NOMO-1 treated with dmso at 0.1 percent for 144 hours (cell line): ENCODE measurements at regions not wholly inside any gene's neighbourhood (a gene's known extent, or its start where the extent isn't known, plus 50 kb on each side); places are given as distances from the start of the nearest gene placed in this dataset.
"Not testable (repeated sequence)": the region's sequence is repeated elsewhere in the genome, so short reads cannot be mapped to it uniquely, and the experiment has no call there.

Experiments used
- DNase-seq: peaks from one replicate; lab custom pipeline; 2025; ENCODE audit not compliant: unreplicated experiment; lab: John Stamatoyannopoulos, UW

DNA sequence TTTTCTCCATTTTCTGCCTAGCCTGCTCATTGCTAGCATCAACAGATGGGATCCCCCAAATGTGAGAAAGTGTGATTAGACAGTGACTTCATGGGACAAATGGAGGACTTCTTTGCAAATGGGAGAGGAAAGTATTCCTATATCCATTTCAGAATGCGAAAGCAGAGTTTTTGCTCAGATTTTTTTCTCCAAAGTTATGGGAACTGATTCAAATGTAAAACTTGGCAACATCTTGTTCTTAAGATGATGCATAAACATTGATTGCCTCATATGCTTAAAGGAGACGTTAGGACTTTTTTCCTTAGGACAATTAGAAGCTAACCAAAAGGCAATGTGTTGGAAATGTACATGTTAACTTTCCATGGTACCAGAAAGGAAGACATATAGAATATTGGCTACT lies 704.3 kb upstream of the ZNF608 start:
- no peak for DNase-seq

DNA sequence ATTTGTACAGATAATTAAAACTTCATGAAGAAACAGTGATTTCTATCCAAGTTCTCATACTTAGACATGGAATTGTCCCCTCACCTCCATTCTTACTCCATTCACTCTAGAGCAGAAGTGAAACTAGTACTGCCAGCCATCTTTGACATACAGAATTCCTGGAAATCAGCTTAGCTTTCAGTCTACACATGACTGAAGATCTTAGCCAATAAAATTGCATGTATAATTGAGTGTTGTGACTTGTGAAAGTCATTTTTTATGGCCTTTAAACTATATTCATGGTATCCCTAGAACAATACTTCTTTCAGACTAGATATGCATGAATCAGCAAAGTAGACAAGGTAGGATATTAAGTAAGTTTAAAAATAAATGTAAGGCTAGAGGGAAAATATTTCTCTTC lies 705.2 kb upstream of the ZNF608 start:
- no peak for DNase-seq

- no peak for DNase-seq
These were observed 706.6 kb upstream of the ZNF608 start for GRCh38 chr5:125452991-125453390.

- DNase-seq = no peak
These were observed 708.6 kb upstream of the ZNF608 start for GRCh38 chr5:125455041-125455440.

DNA sequence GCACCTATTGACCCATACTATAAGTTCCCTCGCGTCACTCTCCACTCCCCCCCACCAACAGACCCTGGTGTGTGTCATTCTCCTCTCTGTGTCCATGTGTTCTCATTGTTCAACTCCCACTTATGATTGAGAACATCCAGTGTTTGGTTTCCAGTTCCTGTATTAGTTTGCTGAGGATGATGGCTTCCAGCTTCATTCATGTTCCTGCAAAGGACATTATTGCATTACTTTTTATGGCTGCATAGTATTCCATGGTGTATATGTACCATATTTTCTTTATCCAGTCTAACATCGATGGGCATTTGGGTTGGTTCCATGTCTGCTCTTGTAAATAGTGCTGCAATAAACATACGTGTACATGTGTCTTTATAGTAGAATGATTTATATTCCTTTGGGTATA lies 709.6 kb upstream of the ZNF608 start:
- DNase-seq = not testable (repeated sequence)

GRCh38 chr5:125457617-125458016 lies 711.2 kb upstream of the ZNF608 start:
- DNase-seq = no peak

GRCh38 chr5:125458949-125459348 lies 712.5 kb upstream of the ZNF608 start:
- DNase-seq = not testable (repeated sequence)

DNA sequence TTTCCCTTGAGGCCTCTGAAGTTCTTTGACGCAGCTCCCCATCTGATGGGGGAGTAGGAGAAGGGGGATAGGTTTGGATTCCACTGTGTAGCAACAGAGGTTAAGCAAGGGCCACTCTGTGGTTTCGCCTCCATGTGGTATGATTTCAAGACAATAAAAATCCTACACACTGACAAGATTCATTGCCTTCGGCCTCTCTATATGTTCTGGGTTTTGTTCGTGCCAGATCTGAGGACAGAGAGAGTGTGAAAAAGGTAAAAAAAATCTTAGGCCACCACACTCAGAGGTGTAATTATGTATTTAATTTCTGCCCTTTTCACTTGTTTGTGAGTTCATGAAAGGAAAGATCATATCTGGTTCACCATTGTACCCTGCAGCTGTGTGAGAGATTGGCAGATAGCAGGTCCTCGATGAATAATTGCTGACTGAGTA lies 715.2 kb upstream of the ZNF608 start:
- DNase-seq = no peak

GRCh38 chr5:125463466-125464092 lies 717.1 kb upstream of the ZNF608 start:
- DNase-seq = no peak

DNA sequence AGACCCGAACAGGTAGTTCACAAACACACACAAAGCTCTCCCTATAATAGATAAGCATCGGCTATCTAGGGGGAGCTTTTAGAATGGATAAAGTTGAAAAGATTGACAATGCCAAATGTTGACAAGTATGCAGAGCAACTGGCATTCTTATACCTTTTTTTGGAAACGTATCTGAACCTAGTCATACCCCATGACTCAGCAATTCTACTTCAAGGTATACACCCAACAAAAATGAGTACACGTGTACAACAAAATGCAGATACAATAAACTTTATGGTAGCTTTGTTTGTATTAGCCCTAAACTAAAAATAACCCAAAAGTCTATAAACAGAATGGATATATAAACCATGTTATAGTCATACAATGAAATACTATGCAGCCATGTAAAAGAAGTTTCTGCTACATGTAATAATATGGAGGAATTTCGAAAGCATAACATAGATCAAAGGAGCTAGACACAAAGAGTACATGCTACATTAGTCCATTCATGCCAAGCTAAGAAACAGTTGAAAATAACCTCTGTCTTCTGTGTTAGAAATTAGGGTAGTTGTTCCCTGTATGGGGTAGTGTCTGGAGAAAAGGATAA lies 718.5 kb upstream of the ZNF608 start:
- DNase-seq = no peak

- DNase-seq = no peak
These were observed 719.3 kb upstream of the ZNF608 start for GRCh38 chr5:125465703-125466102.

DNA sequence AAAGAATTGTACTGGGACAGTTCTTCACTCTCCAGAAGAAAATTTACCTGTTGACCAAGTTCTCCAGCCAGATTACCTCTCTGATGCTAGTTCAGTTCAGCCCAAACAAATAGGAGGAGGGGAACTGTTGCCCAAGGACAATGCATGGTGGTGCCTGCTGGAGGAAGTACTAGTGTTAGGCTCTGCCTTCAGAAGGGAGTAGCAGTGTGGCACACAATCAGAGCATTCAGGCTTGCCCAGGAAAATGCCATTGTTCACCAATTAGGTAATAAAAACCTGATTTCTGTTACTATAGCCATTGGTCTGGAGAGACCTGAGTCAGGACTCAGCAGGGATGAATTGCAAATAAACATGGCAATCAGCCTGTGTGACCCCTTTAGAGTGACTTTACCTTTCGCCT lies 720.8 kb upstream of the ZNF608 start:
- no peak for DNase-seq

DNA sequence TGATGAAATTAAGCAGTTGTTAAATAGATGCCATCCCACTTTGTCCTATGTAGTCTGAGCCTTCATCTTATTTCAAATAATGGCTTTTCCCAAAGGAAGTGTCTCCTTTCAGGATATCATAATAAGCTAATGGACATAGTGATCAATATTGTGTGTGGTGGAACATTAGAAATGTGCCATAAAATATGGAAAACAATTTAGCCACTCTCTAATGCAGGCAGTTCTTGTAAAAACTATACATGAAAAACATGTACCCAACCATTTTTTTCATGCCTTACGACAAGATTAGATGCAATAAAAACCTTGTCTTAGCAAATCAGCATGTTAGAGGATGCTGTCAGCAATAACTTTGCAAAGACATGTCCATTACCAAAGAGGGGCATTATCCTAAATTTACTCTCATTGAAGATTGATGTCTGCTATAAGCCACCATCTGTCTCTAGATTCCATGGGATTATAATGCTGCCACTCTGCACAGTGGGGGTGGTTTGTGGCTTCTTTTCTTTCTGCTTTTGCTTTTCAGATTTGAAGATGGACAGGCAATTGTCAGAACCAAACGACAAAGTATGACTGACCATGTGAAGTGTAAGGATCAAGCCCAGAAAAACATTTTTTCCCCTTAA lies 724.0 kb upstream of the ZNF608 start:
- no peak for DNase-seq

- DNase-seq = no peak
These were observed 730.6 kb upstream of the ZNF608 start for GRCh38 chr5:125476901-125477585.

DNA sequence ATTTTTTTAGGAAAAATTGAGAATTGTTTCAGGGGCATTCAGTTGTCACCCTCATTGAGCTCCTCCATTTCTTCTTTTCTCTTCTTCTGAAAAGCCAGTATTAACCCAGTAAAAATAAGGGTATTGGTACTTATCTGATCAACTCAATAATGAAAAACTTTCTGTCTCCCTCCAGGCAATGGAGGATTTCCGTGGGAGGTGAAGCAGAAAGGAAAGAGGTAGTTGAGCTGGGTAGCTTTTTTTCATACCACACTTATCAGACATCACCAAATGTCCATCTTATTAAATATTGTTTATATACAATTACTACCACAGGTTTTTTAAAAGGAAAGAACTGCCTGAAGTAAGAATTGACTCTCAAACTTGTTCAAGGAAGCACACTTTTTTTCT lies 731.1 kb upstream of the ZNF608 start:
- DNase-seq = no peak

GRCh38 chr5:125478599-125478998 lies 732.2 kb upstream of the ZNF608 start:
- no peak for DNase-seq

- DNase-seq = no peak
These were observed 734.5 kb upstream of the ZNF608 start for GRCh38 chr5:125480911-125481310.

GRCh38 chr5:125481506-125482465 lies 735.3 kb upstream of the ZNF608 start:
- DNase-seq = no peak

GRCh38 chr5:125483609-125484008 lies 737.2 kb upstream of the ZNF608 start:
- no peak for DNase-seq

GRCh38 chr5:125484272-125484741 lies 737.9 kb upstream of the ZNF608 start:
- no peak for DNase-seq
